Jurkat, Clone E6-1 (cell line): ENCODE measurements at regions not wholly inside any gene's neighbourhood (a gene's known extent, or its start where the extent isn't known, plus 50 kb on each side); places are given as distances from the start of the nearest gene placed in this dataset.
"Not testable (repeated sequence)": the region's sequence is repeated elsewhere in the genome, so short reads cannot be mapped to it uniquely, and the experiment has no call there.

Experiments used
- DNase-seq: peaks from one replicate; pipeline ENCODE4 v3.0.0-alpha.2; 2011; ENCODE audit warnings: low read depth, low spot score
- H3K4me3 ChIP-seq: 2 replicates; pipeline ENCODE4 v1.5.1; 2011; ENCODE audit warnings: mild to moderate bottlenecking, low read length, control low read depth, moderate library complexity

- H3K4me3 ChIP-seq = no peak overlapping the region
- DNase-seq = no peak
These were observed 64.6 kb upstream of the RALGPS2 start for GRCh38 chr1:178660461-178660860.

- no peak for DNase-seq
- H3K4me3 ChIP-seq = no peak overlapping the region
These were observed 60.8 kb upstream of the RALGPS2 start for GRCh38 chr1:178664278-178664677.

- H3K4me3 ChIP-seq = no peak overlapping the region
- DNase-seq = no peak
These were observed 59.5 kb upstream of the RALGPS2 start for GRCh38 chr1:178665579-178665978.

GRCh38 chr1:178666891-178667290 is 58.2 kb upstream of the RALGPS2 start:
- DNase-seq, H3K4me3 ChIP-seq: not testable (repeated sequence)

GRCh38 chr1:178672434-178672833 is 52.6 kb upstream of the RALGPS2 start:
- H3K4me3 ChIP-seq = no peak overlapping the region
- DNase-seq = no peak

- DNase-seq, H3K4me3 ChIP-seq: not testable (repeated sequence)
These were observed 50.5 kb upstream of the RALGPS2 start for GRCh38 chr1:178674559-178674958.
